NT2/D1 (cell line): ENCODE measurements at regions not wholly inside any gene's neighbourhood (a gene's known extent, or its start where the extent isn't known, plus 50 kb on each side); places are given as distances from the start of the nearest gene placed in this dataset.

Experiments
- DNase-seq: peaks from one replicate; pipeline ENCODE4 v3.0.0-alpha.2; 2011; ENCODE audit warnings: low read depth, low spot score
- H3K27me3 ChIP-seq: 2 replicates; pipeline ENCODE4 v1.6.0; 2011; ENCODE audit warnings: mild to moderate bottlenecking; ENCODE audit not compliant: insufficient read length, insufficient read depth
- H3K36me3 ChIP-seq: 2 replicates; pipeline ENCODE4 v1.6.1; 2011; ENCODE audit warnings: mild to moderate bottlenecking, low read length, mixed read lengths; ENCODE audit not compliant: insufficient read depth, insufficient read length
- H3K4me1 ChIP-seq: 2 replicates; pipeline ENCODE4 v1.5.1; 2011; ENCODE audit not compliant: insufficient read depth, insufficient read length
- H3K4me3 ChIP-seq: 2 replicates; pipeline ENCODE4 v1.5.1; 2011; ENCODE audit warnings: low read depth; ENCODE audit not compliant: insufficient read length
- H3K9ac ChIP-seq: 2 replicates; pipeline ENCODE4 v1.6.0; 2011; ENCODE audit warnings: low read depth; ENCODE audit not compliant: insufficient read length
- H3K9me3 ChIP-seq: 2 replicates; pipeline ENCODE4 v1.5.1; 2011; ENCODE audit warnings: mild to moderate bottlenecking, low read length; ENCODE audit not compliant: insufficient read depth
- SUZ12 ChIP-seq: IDR thresholded peaks from 2 replicates; pipeline ENCODE4 v1.6.1; 2011; ENCODE audit not compliant: insufficient read length, insufficient read depth; ENCODE audit errors: extremely low read depth
- YY1 ChIP-seq: IDR thresholded peaks from 2 replicates; pipeline ENCODE4 v1.6.1; 2011; ENCODE audit not compliant: insufficient read length, insufficient read depth
- ZNF274 ChIP-seq: IDR thresholded peaks from 2 replicates; pipeline ENCODE4 v1.6.1; 2011; ENCODE audit warnings: mild to moderate bottlenecking, low read depth, low read length

GRCh38 chr2:71744781-71745180 lies 291.4 kb downstream of the DYSF start:
- no peak for DNase-seq
- no peaks in the 10 kb centered on the region for H3K9me3 ChIP-seq
- TF ChIP-seq YY1: no peak
- TF ChIP-seq ZNF274: no peak
- TF ChIP-seq SUZ12: no peak
- H3K4me1 ChIP-seq: peaks cover 2% of the 10 kb centered on the region
- no peaks in the 10 kb centered on the region for H3K27me3 ChIP-seq
- H3K36me3 ChIP-seq: no peaks in the 10 kb centered on the region
- H3K9ac ChIP-seq: no peak overlapping the region
- no peak overlapping the region for H3K4me3 ChIP-seq

- H3K36me3 ChIP-seq: no peaks in the 10 kb centered on the region
- H3K4me1 ChIP-seq: peaks cover 2% of the 10 kb centered on the region
- no peaks in the 10 kb centered on the region for H3K27me3 ChIP-seq
- H3K9ac ChIP-seq: no peak overlapping the region
- DNase-seq: no peak
- TF ChIP-seq YY1 (no peak), ZNF274 (no peak), SUZ12 (no peak)
- H3K9me3 ChIP-seq: no peaks in the 10 kb centered on the region
- H3K4me3 ChIP-seq: no peak overlapping the region
These were observed 290.8 kb downstream of the DYSF start for GRCh38 chr2:71743995-71744675.

DNA sequence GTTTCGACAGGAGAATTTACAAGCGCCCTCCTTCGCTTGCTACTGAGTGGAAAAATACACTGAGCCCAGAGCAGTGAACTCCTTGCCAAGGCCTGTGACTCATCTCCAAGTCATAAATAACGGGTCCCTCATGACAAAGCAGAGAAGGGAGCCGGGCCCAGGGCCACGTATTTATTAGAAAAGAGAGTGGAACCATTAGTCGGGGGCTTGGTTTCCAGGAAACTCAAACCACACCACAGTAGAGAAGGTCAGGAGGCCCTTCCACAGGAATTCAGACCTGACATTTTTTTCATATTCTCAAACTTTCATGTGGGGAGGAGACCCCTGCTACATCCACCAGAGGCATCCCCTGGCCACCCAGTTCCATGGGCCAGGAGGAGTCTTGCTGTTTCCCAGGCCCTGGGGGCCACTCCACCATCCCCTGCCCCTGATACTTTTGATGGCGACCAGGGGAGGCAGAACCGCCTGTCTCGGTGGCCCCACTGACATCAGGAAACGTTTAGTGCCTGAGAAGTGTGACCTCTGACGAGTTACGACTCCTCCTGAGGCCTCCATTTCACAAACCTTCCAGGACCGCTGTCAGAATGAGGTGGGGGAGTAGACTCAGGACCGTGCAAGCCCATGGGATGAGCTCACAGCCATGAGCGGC lies 289.7 kb downstream of the DYSF start:
- Histone ChIP-seq H3K4me3 (no peak overlapping the region), H3K9me3 (no peaks in the 10 kb centered on the region), H3K27me3 (no peaks in the 10 kb centered on the region), H3K36me3 (no peaks in the 10 kb centered on the region), H3K9ac (no peak overlapping the region), H3K4me1 (peaks cover 2% of the 10 kb centered on the region)
- TF ChIP-seq ZNF274 (no peak), SUZ12 (no peak), YY1 (no peak)
- DNase-seq: no peak

GRCh38 chr2:71736986-71737385 lies 283.6 kb downstream of the DYSF start:
- Histone ChIP-seq H3K36me3 (no peaks in the 10 kb centered on the region), H3K4me1 (no peaks in the 10 kb centered on the region), H3K9ac (no peak overlapping the region), H3K4me3 (no peak overlapping the region), H3K9me3 (no peaks in the 10 kb centered on the region; the same call in 1 of the 2 replicates), H3K27me3 (no peaks in the 10 kb centered on the region)
- TF ChIP-seq ZNF274: no peak
- no peak for TF ChIP-seq SUZ12
- TF ChIP-seq YY1: no peak
- no peak for DNase-seq

- H3K27me3 ChIP-seq: no peaks in the 10 kb centered on the region
- TF ChIP-seq YY1: no peak
- no peak for TF ChIP-seq ZNF274
- TF ChIP-seq SUZ12: no peak
These were observed 282.9 kb downstream of the DYSF start for GRCh38 chr2:71736091-71736861.

More at GRCh38 chr2:71736091-71736861, 282.9 kb downstream of the DYSF start:
- Histone ChIP-seq H3K9me3 (no peaks in the 10 kb centered on the region; the same call in 1 of the 2 replicates), H3K9ac (no peak overlapping the region), H3K4me1 (no peaks in the 10 kb centered on the region), H3K4me3 (no peak overlapping the region), H3K36me3 (no peaks in the 10 kb centered on the region)
- DNase-seq: no peak
